DLD1 (cell line): ENCODE measurements at regions not wholly inside any gene's neighbourhood (a gene's known extent, or its start where the extent isn't known, plus 50 kb on each side); places are given as distances from the start of the nearest gene placed in this dataset.
"Not testable (repeated sequence)": the region's sequence is repeated elsewhere in the genome, so short reads cannot be mapped to it uniquely, and the experiment has no call there.

Source experiments
- in situ Hi-C: cut with HindIII; loops from 2 replicates; pipeline ENCODE4 v1.10.0; 2017; ENCODE audit warnings: low sequenced_read_pairs

- in situ Hi-C loops: no loop called here
Measured at GRCh38 chr2:193187816-193188215, 993.1 kb upstream of the TMEFF2 start.

GRCh38 chr2:193170981-193171380 lies 976.2 kb upstream of the TMEFF2 start:
- in situ Hi-C loops: not testable (repeated sequence)

DNA sequence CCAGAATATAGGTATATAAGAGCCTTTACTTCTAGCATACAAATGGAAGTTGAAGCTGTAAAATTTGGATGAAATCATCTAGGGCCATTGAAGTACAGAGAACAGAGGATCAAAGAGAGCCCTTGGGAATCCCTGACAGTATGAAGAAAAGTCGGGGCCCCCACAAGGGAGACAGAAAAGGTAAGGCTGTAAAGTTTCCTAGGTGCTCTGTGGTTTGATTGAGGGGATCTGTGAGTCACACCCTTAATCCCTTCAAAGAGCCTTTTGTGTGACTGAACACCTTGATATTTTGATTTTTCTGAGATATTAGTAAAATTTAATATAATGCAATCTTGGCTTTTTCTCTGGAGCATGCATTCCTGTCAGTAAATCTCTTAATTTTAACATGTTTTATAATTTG lies 961.7 kb upstream of the TMEFF2 start:
- in situ Hi-C loops: no loop called here

DNA sequence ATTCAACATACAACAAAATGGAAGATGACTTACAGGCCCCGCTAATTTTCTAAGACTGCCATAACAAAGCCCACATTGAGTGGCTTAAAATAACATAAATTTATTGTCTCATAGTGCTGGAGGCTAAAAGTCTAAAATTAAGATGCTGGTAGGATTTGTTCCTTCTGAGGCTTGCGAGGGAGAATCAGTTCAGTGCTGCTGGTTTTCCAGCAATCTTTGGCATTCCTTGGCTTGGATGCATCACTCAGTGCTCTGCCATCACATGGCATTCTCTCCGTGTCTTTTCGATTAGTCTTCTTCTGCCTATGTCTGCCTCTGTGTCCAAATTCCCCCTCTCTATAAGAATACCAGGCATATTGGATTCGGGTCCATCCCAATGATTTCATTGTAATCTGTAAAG lies 959.3 kb upstream of the TMEFF2 start:
- in situ Hi-C loops: no loop called here

DNA sequence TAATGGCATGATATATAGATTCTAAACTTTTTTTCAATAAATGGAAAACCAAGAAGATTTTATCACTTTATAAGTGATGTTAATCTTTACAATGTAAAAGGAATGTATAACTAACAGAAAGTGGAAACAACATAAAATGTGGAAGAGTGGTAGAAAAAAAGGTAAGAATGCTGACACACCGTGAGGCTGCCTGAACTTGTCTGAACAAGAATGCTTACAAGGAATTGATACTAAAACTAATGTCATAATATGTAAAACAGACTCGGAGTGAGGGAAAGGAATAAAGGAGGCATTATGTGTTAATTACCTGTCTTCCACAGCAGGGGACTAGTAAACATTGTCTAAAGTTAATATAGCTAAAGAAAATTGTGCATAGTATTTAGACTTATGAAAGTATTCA lies 958.8 kb upstream of the TMEFF2 start:
- in situ Hi-C loops: no loop called here

DNA sequence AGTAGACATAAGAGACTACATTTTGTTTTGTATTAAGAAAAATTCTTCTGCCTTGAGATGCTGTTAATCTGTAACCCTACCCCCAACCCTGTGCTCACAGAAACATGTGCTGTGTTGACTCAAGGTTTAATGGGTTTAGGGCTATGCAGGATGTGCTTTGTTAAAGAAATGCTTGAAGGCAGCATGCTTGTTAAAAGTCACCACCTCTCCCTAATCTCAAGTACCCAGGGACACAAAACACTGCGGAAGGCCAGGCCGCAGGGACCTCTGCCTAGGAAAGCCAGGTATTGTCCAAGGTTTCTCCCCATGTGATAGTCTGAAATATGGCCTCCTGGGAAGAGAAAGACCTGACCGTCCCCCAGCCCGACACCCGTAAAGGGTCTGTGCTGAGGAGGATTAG lies 947.7 kb upstream of the TMEFF2 start:
- in situ Hi-C loops: not testable (repeated sequence)

DNA sequence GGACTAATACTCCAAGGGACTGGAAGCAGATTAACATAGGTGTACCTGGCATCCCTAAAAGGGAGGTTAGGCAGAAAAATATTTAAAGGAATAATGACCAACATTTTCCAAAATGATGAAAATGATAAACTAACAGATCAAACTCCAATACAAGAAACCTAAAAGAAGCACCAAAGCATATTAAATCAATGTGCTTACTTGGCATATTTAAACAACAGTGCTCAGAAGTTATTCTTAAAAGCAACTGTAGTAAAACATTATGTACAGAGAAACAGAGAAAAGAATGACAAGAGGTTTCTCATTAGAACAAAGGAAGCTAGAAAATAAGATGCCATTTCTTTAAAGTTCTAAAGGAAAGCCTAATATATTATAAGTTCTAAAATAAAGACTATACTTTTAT lies 947.3 kb upstream of the TMEFF2 start:
- in situ Hi-C loops: no loop called here

GRCh38 chr2:193140895-193141294 lies 946.2 kb upstream of the TMEFF2 start:
- in situ Hi-C loops: not testable (repeated sequence)

DNA sequence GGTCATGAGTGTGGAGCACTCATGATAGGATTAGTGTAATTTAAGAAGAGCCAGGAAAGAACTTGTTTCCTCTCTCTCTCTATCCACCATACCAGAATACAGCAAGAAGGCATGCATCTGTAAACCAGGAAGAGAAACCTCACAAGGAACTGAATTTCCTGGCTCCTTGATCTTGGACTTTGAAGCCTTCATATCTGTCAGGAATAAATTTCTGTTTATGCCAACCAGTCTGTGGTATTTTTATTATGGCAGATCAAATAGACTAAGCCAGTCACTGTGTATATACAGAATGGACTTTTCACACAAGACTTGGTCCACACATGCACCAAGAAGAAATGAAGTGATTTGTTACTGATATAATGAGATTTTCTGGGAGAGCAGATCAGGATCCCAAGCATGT lies 930.1 kb upstream of the TMEFF2 start:
- in situ Hi-C loops: no loop called here

- in situ Hi-C loops: no loop called here
Measured at GRCh38 chr2:193114827-193115226, 920.1 kb upstream of the TMEFF2 start.

- in situ Hi-C loops: no loop called here
Measured at GRCh38 chr2:193112986-193113385, 918.3 kb upstream of the TMEFF2 start.

DNA sequence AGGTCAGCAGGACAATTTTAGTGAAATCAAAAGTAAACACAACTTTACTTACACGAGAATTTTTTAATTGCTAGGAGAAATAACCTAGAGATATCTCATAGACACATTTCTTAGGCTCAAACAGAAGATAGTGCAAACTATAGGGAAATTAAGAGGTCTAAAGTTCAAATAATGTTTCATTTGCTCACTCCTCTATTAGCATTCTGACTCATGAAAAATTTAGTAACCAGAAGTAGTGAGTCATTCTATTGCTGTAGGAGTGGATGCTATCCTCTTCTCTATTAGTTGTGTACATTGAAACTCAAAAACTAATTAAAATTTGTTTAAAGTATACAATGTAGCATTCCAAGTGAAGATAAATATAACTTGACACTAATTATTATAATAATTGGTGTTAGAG lies 908.3 kb upstream of the TMEFF2 start:
- in situ Hi-C loops: no loop called here

GRCh38 chr2:193101591-193101990 lies 906.9 kb upstream of the TMEFF2 start:
- in situ Hi-C loops: no loop called here

GRCh38 chr2:193088026-193088425 lies 893.3 kb upstream of the TMEFF2 start:
- in situ Hi-C loops: no loop called here

GRCh38 chr2:193076995-193077394 lies 882.3 kb upstream of the TMEFF2 start:
- in situ Hi-C loops: no loop called here

DNA sequence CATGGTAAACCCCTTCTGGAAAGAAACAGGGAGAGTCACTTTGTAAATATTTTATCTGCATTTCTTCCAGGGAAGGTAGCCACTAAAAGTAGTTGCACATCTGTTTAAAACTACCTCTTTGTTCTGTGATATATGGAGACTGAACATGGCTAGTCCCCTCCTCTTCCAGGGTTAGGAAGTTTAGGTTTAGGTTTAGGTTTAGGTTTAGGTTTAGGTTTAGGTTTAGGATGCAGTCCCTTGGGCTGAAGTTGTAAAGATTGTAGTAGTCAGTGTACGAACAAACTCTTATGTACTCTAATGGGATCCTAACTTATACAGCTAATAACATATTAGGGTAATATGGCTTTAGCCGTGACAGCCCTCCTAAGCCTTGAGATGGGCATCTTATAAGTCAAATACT lies 880.2 kb upstream of the TMEFF2 start:
- in situ Hi-C loops: no loop called here

- in situ Hi-C loops: no loop called here
Measured at GRCh38 chr2:193072647-193073046, 877.9 kb upstream of the TMEFF2 start.

GRCh38 chr2:193025556-193025955 lies 830.8 kb upstream of the TMEFF2 start:
- in situ Hi-C loops: not testable (repeated sequence)

GRCh38 chr2:193024791-193025190 lies 830.1 kb upstream of the TMEFF2 start:
- in situ Hi-C loops: no loop called here

DNA sequence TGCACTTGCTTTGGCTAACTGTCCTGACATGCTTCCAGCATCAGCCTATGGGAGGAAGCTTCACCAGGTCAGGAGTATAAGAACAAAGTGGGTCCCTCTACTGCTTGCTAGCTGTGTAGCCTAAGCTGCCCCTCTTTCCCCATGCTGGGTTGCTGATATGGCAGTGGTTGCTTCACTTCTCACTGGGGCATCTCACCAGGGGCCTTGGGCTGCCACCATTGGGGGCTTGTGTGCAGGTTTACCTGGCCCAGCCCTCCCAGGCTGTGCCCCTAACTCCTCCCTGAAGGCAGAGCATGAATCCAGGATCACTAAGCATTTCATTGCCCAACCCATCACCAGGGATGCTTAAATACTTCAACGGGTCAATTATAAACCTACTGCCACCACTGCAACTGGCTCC lies 817.1 kb upstream of the TMEFF2 start:
- in situ Hi-C loops: no loop called here

DNA sequence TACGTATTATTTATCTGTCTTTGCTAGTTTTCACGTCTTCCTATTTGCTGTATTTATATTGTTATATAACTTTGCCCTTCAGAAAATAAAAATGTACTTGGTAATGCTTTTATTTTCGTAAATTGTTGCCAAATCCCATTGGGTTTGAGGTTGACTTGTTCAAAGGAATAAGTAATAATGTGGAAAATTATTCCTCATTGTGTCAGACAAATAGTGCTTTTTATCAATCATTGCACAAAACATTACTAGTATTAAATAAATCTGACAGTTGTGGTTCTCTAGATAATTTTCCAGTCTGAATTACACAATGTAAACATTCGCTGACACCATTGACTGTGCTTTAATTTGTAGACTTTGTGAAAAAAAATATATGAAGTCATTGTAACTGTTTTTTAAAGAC lies 798.3 kb upstream of the TMEFF2 start:
- in situ Hi-C loops: no loop called here

GRCh38 chr2:192983173-192983572 lies 788.4 kb upstream of the TMEFF2 start:
- in situ Hi-C loops: no loop called here

- in situ Hi-C loops: no loop called here
Measured at GRCh38 chr2:192978395-192978794, 783.7 kb upstream of the TMEFF2 start.

- in situ Hi-C loops: no loop called here
Measured at GRCh38 chr2:192971981-192972380, 777.2 kb upstream of the TMEFF2 start.
